Aorta (tissue), 5 donors: ENCODE measurements at regions not wholly inside any gene's neighbourhood (a gene's known extent, or its start where the extent isn't known, plus 50 kb on each side); places are given as distances from the start of the nearest gene placed in this dataset.

Experiments used
- ATAC-seq: fragments of 200-7000 bp; cut with Tn5 transposase; one replicate; pipeline ENCODE4 v1.9.1; 2022; ENCODE audit warnings: moderate library complexity; ENCODE audit not compliant: low FRiP score
- DNase-seq, 2 donors: peaks; one replicate each; pipeline ENCODE4 v3.0.0-alpha.2; 2020
- H3K27ac ChIP-seq, 2 donors: one replicate each; pipeline ENCODE4 v1.5.1; 2013; ENCODE audit warnings: low read length in 2 of 2, mild to moderate bottlenecking in 2 of 2, moderate library complexity in 2 of 2, control low read depth in 1 of 2, inconsistent platforms in 1 of 2, low read depth in 1 of 2
- H3K27me3 ChIP-seq, 2 donors: one replicate each; pipeline ENCODE4 v1.6.1; 2013; ENCODE audit warnings: control low read depth in 1 of 2, low read length in 1 of 2, mild to moderate bottlenecking in 1 of 2, moderate library complexity in 1 of 2; ENCODE audit not compliant: insufficient read depth in 2 of 2, control insufficient read depth in 1 of 2
- H3K36me3 ChIP-seq, 2 donors: one replicate each; pipeline ENCODE4 v1.6.1; 2013; ENCODE audit warnings: control low read depth in 1 of 2, low read length in 1 of 2, mild to moderate bottlenecking in 1 of 2; ENCODE audit not compliant: insufficient read depth in 2 of 2, control insufficient read depth in 1 of 2
- H3K4me1 ChIP-seq, 2 donors: one replicate each; pipeline ENCODE4 v1.6.1; 2013; ENCODE audit warnings: low read length in 2 of 2, control low read depth in 1 of 2, mild to moderate bottlenecking in 1 of 2, moderate library complexity in 1 of 2; ENCODE audit not compliant: insufficient read depth in 2 of 2, control insufficient read depth in 1 of 2
- H3K4me3 ChIP-seq, 2 donors: one replicate each; pipeline ENCODE4 v1.5.1; 2013; ENCODE audit warnings: low read length in 2 of 2, control low read depth in 1 of 2, mild to moderate bottlenecking in 1 of 2
- H3K9me3 ChIP-seq: one replicate; pipeline ENCODE4 v1.6.1; 2013; ENCODE audit warnings: mild to moderate bottlenecking, low read length; ENCODE audit not compliant: control insufficient read depth
- WGBS, 2 donors: extraction: QIAGEN DNeasy Blood & Tissue Kit; methylation state at CpG; one replicate each; pipeline ENCODE4 v1.1.7; 2013; 5-methylcytosine and 5-hydroxymethylcytosine counted together
- intact Hi-C, 2 donors: fragments of 100-400 bp; cut with DNase I; formaldehyde crosslinking; loops; one replicate each; pipeline versions ENCODE4 v1.14.2 to v1.15.0; 2022
- donor health status: healthy with polysubstance abuse.
- donor health status: Bipolar disorder and iron deficiency.
- donor health status: DM: no; HTN: no; CAD: no.
- donor health status: DM: no; HTN: no; CAD: no.
- donor health status: DM: yes; HTN: yes; CAD: no.

DNA sequence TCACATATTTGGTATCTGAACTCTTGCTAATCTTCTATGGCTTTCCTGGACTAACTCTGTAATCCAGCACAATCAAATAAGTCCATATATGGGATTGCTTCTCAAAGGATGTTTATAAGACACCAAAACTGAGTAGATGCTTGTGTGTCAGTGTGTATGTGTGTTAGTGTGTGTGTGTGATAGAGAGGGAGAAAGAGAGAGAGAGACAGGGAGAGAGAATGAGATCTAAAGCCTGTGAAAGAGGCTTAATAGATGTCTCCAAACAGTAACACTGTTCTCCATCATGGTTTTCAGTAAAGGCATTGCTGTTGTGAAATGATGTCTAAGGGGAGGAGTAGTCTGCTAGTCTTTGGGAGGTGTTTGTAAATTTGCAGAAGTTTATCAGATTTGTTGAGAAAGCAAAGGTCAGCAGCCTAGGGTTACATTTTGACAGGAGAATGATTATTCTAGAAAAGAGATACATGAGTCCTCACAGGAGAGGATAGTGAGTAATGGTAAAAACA is 73.9 kb upstream of the MLIP start:
- Histone ChIP-seq H3K4me1 (no peaks in the 10 kb centered on the region), H3K27ac (no peak overlapping the region), H3K9me3 (no peaks in the 10 kb centered on the region), H3K36me3 (no peaks in the 10 kb centered on the region), H3K27me3 (no peaks in the 10 kb centered on the region), H3K4me3 (no peak overlapping the region)
- intact Hi-C loops, result no loop called here
- DNase-seq (no peak), ATAC-seq (no peak)

GRCh38 chr6:54040545-54040944 is 70.7 kb upstream of the MLIP start:
- Histone ChIP-seq H3K27me3 (no peaks in the 10 kb centered on the region), H3K27ac (no peak overlapping the region), H3K9me3 (no peaks in the 10 kb centered on the region), H3K4me3 (no peak overlapping the region), H3K4me1 (no peaks in the 10 kb centered on the region), H3K36me3 (no peaks in the 10 kb centered on the region)
- no peak for DNase-seq
- no peak for ATAC-seq
- intact Hi-C loops, result no loop called here

- no peak for ATAC-seq
- Histone ChIP-seq H3K4me1 (no peaks in the 10 kb centered on the region), H3K4me3 (no peak overlapping the region), H3K9me3 (no peaks in the 10 kb centered on the region), H3K27me3 (no peaks in the 10 kb centered on the region), H3K27ac (no peak overlapping the region), H3K36me3 (no peaks in the 10 kb centered on the region)
- intact Hi-C loops, result no loop called here
- WGBS, 2 donors, result 80 to 90% methylated on average over 2 of the region's 2 CpGs
- no peak for DNase-seq
Observed at GRCh38 chr6:54041239-54041638, 70.0 kb upstream of the MLIP start.

- Histone ChIP-seq H3K36me3 (no peaks in the 10 kb centered on the region), H3K9me3 (no peaks in the 10 kb centered on the region), H3K27ac (no peak overlapping the region), H3K27me3 (no peaks in the 10 kb centered on the region), H3K4me1 (no peaks in the 10 kb centered on the region), H3K4me3 (no peak overlapping the region)
- no peak for DNase-seq
- no peak for ATAC-seq
- WGBS, 2 donors, result 67% methylated on average over 3 of the region's 3 CpGs
- intact Hi-C loops, result no loop called here
Observed at GRCh38 chr6:54043360-54043759, 67.9 kb upstream of the MLIP start.

GRCh38 chr6:54044059-54044458 is 67.2 kb upstream of the MLIP start:
- no peaks in the 10 kb centered on the region for H3K27me3 ChIP-seq
- H3K9me3 ChIP-seq, result no peaks in the 10 kb centered on the region
- no peaks in the 10 kb centered on the region for H3K4me1 ChIP-seq
- H3K27ac ChIP-seq, result no peak overlapping the region
- H3K4me3 ChIP-seq, result no peak overlapping the region
- ATAC-seq (no peak), DNase-seq (no peak)
- 76 to 81% methylated on average over 2 of the region's 2 CpGs for WGBS, 2 donors
- intact Hi-C loops, result no loop called here
- no peaks in the 10 kb centered on the region for H3K36me3 ChIP-seq

DNA sequence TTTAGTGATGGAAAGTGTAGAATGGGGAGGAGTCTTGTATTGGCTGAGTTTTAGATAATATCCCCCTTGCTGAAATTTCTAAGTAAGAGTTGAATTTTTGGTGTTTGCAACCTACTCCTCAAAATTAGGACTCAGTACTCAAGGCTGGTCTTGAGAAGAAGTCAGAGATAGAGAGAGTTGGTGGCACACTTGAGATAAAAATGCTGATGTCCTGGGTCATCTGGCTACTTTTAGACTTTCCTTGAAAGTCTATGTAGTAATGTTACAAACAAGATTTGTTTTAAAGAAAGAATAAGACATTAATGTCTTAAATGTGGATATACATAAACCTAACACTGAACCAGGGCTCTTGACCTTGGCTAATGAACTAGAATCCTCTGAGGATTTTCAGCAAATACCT is 62.5 kb upstream of the MLIP start:
- Histone ChIP-seq H3K27me3 (no peaks in the 10 kb centered on the region), H3K27ac (no peak overlapping the region), H3K4me3 (no peak overlapping the region), H3K9me3 (no peaks in the 10 kb centered on the region), H3K4me1 (no peaks in the 10 kb centered on the region), H3K36me3 (no peaks in the 10 kb centered on the region)
- intact Hi-C loops, result no loop called here
- ATAC-seq (no peak), DNase-seq (no peak)

DNA sequence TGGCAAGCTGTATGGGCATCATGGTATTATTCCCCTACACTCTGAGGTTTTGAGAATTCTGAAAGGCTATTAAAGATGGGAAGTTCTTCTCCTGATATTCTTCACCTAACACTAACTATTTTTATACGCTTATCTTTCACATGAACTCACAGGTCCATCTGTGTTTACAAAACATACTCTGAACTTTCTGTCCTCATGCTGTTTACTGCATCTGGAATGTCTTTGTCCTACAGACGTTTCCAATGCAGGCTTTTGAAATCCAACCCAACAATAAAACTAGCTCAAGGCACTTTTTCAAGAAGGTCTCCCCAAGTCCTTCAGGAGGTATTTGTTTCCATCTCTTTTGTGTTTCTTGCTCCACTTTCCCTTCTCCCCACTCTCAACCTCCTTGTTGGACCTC is 60.5 kb upstream of the MLIP start:
- H3K27me3 ChIP-seq, result no peaks in the 10 kb centered on the region
- WGBS, 2 donors, result 65 to 66% methylated on average over 2 of the region's 2 CpGs
- H3K4me3 ChIP-seq, result no peak overlapping the region
- H3K4me1 ChIP-seq, result no peaks in the 10 kb centered on the region
- H3K27ac ChIP-seq, result no peak overlapping the region
- intact Hi-C loops, result no loop called here
- ATAC-seq, result no peak
- no peaks in the 10 kb centered on the region for H3K36me3 ChIP-seq
- DNase-seq, result no peak
- H3K9me3 ChIP-seq, result no peaks in the 10 kb centered on the region

- Histone ChIP-seq H3K4me3 (peak overlapping the region in 1 of 2 donors; percentile 26), H3K9me3 (no peaks in the 10 kb centered on the region), H3K4me1 (no peaks in the 10 kb centered on the region), H3K36me3 (no peaks in the 10 kb centered on the region), H3K27me3 (no peaks in the 10 kb centered on the region), H3K27ac (no peak overlapping the region)
- 2 to 4% methylated on average over 4 of the region's 4 CpGs for WGBS, 2 donors
- ATAC-seq (peak; percentile 72), DNase-seq (no peak)
- intact Hi-C loops, result no loop called here
Observed at GRCh38 chr6:54053881-54054391, 57.3 kb upstream of the MLIP start.

DNA sequence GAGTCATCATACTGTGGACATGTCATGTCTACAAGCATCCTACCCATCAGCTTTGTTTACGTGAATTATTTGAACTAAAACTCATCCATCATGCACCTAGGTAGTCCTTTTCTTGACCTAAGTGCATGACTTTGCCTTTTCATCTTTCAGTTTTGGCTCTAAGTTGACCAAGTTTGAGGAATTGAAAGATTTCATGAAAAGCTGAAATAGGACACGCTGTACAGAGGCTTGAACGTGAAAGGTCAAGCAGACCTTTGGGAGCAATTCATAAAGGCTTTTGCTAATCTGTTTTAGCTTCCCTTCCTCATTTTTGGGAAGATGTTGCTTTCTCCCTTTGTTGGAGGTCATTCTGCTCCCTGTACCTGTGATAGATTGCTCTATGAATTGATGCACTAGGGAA is 55.1 kb upstream of the MLIP start:
- Histone ChIP-seq H3K36me3 (no peaks in the 10 kb centered on the region), H3K9me3 (no peaks in the 10 kb centered on the region), H3K4me1 (no peaks in the 10 kb centered on the region), H3K27me3 (no peaks in the 10 kb centered on the region), H3K4me3 (no peak overlapping the region), H3K27ac (no peak overlapping the region)
- DNase-seq (no peak), ATAC-seq (no peak)
- intact Hi-C loops, result no loop called here
- WGBS, 2 donors, result 85 to 90% methylated on average over 3 of the region's 3 CpGs
